HepG2 (cell line): ENCODE measurements at regions not wholly inside any gene's neighbourhood (a gene's known extent, or its start where the extent isn't known, plus 50 kb on each side); places are given as distances from the start of the nearest gene placed in this dataset.

Experiments
- ATAC-seq: fragments of 200-7000 bp; cut with Tn5 transposase; 3 replicates; pipeline ENCODE4 v1.9.1; 2020; ENCODE audit warnings: mild to moderate bottlenecking, moderate library complexity
- BruUV-seq: library from RNA; stranded (reverse); fragments of 400-500 nt; replicated peaks from 2 replicates; lab custom pipeline; 2021; lab: Mats Ljungman, UMichigan
- CTCF ChIA-PET: fragments of 300-600 bp; formaldehyde crosslinking; extraction: SDS; loops from one replicate; lab custom pipeline; 2021; ENCODE audit warnings: low total read pairs, inconsistent platforms, low intra/inter-chr PET ratio; lab: Yijun Ruan, JAX
- POLR2A ChIA-PET: fragments of 350-600 bp; sonication (Branson Sonifier 250); formaldehyde crosslinking; loops from one replicate; lab custom pipeline; 2020; ENCODE audit warnings: antibody characterized with exemption, inconsistent platforms; lab: Yijun Ruan, JAX
- DNase-seq: peaks from one replicate; pipeline ENCODE4 v3.0.0-alpha.2; 2015; ENCODE audit warnings: low spot score
- FAIRE-seq: peaks from 3 replicates; lab custom pipeline; 2011; peaks lifted over from hg19 to GRCh38; lab: Jason Lieb, UNC
- H2AFZ ChIP-seq: one replicate; pipeline ENCODE4 v1.6.1; 2011; ENCODE audit warnings: low read length, inconsistent platforms
- H3K27ac ChIP-seq: fragments of 300-600 bp; 3 replicates; pipeline ENCODE4 v1.8.0; 2011; ENCODE audit warnings: mixed run types, mild to moderate bottlenecking, mixed read lengths, low read length, inconsistent platforms; ENCODE audit not compliant: insufficient read depth; ENCODE audit errors: extremely low read length
- H3K27me3 ChIP-seq, 2 experiments: fragments of 200-600 bp in 1 of 2; 2 replicates in 1 of 2; 3 replicates in 1 of 2; pipeline versions ENCODE4 v1.6.0 to v1.8.0; 2011; ENCODE audit warnings: low read length in 2 of 2, mild to moderate bottlenecking in 2 of 2, moderate library complexity in 2 of 2, inconsistent platforms in 1 of 2; ENCODE audit not compliant: insufficient read depth in 2 of 2, control insufficient read depth in 1 of 2
- H3K36me3 ChIP-seq, 2 experiments: fragments of 200-600 bp in 1 of 2; replicated peaks in 1 of 2; 2 replicates in 1 of 2; 3 replicates in 1 of 2; pipeline versions ENCODE4 v1.5.1 to v1.8.0; 2011; ENCODE audit warnings: low read length in 2 of 2, inconsistent platforms in 1 of 2; ENCODE audit not compliant: insufficient read depth in 2 of 2, control insufficient read depth in 1 of 2
- H3K4me1 ChIP-seq: 2 replicates; pipeline ENCODE4 v1.5.1; 2012; ENCODE audit warnings: low read length, inconsistent platforms; ENCODE audit not compliant: insufficient read depth
- H3K4me2 ChIP-seq: 2 replicates; pipeline ENCODE4 v1.6.0; 2011; ENCODE audit warnings: low read depth, low read length, inconsistent platforms
- H3K4me3 ChIP-seq, 3 experiments: fragments of 200-600 bp in 1 of 3; sonication (generic), shearing (Covaris generic) in 1 of 3; replicated peaks in 1 of 3; 2 replicates each; pipeline ENCODE4 v1.5.1; 2011 to 2016; ENCODE audit warnings: low read length in 3 of 3, inconsistent platforms in 2 of 3, low read depth in 2 of 3, mild to moderate bottlenecking in 2 of 3, control low read depth in 1 of 3, mixed read lengths in 1 of 3; ENCODE audit not compliant: insufficient read depth in 1 of 3
- H3K79me2 ChIP-seq: one replicate; pipeline ENCODE4 v1.6.1; 2011; ENCODE audit warnings: low read length, inconsistent platforms; ENCODE audit not compliant: insufficient read depth
- H3K9ac ChIP-seq: 2 replicates; pipeline ENCODE4 v1.6.0; 2011; ENCODE audit warnings: mild to moderate bottlenecking, low read depth, low read length, inconsistent platforms; ENCODE audit not compliant: insufficient read depth
- H3K9me3 ChIP-seq: 2 replicates; pipeline ENCODE4 v1.5.1; 2012; ENCODE audit warnings: mild to moderate bottlenecking, low read length
- H4K20me1 ChIP-seq: 2 replicates; pipeline ENCODE4 v1.6.0; 2011; ENCODE audit warnings: inconsistent platforms, mild to moderate bottlenecking, low read length, moderate library complexity; ENCODE audit not compliant: insufficient read depth
- DR1 ChIP-seq: sonication (generic); formaldehyde crosslinking; IDR thresholded peaks from 2 replicates; pipeline ENCODE4 v1.8.0; 2021; ENCODE audit warnings: mild to moderate bottlenecking, missing genetic modification reagents, inconsistent platforms
- FOSL2 ChIP-seq: sonication (generic); formaldehyde crosslinking; IDR thresholded peaks from 2 replicates; pipeline ENCODE4 v1.4.0; 2020; ENCODE audit warnings: missing genetic modification reagents
- GABPB1 ChIP-seq: IDR thresholded peaks from 2 replicates; pipeline ENCODE4 v1.6.1; 2016; ENCODE audit warnings: mild to moderate bottlenecking, missing genetic modification reagents, moderate library complexity, missing compliant biosample characterization
- ZNF331 ChIP-seq: sonication (generic); formaldehyde crosslinking; IDR thresholded peaks from 2 replicates; pipeline ENCODE4 v1.4.0; 2020; ENCODE audit warnings: missing genetic modification reagents
- ZNF382 ChIP-seq: sonication (generic); formaldehyde crosslinking; IDR thresholded peaks from 2 replicates; pipeline ENCODE4 v1.5.0; 2020; ENCODE audit warnings: missing genetic modification reagents, mild to moderate bottlenecking, borderline replicate concordance
- ZNF543 ChIP-seq: sonication (generic); formaldehyde crosslinking; IDR thresholded peaks from 2 replicates; pipeline ENCODE4 v1.4.0; 2020; ENCODE audit warnings: mild to moderate bottlenecking, missing genetic modification reagents
- ZNF557 ChIP-seq: sonication (generic); formaldehyde crosslinking; IDR thresholded peaks from 2 replicates; pipeline ENCODE4 v1.4.0; 2020; ENCODE audit warnings: missing genetic modification reagents
- WGBS: methylation state at CpG from one replicate; pipeline ENCODE4 v1.1.6; 2017; ENCODE audit warnings: low lambda C conversion rate; 5-methylcytosine and 5-hydroxymethylcytosine counted together
- in situ Hi-C: cut with HindIII; loops from 2 replicates; pipeline ENCODE4 v1.10.0; 2017; ENCODE audit warnings: low pct_unique_long_range_greater_than_20kb; ENCODE audit not compliant: extremely low pct_ligation_motif_present
- intact Hi-C: fragments of 100-400 bp; cut with micrococcal nuclease; formaldehyde crosslinking; loops from one replicate; pipeline ENCODE4 v1.10.0; 2022; ENCODE audit not compliant: unreplicated experiment
- TF ChIP-seq, protein P1 (sequence below), 2 experiments: sonication (generic) in 1 of 2; formaldehyde crosslinking in 1 of 2; IDR thresholded peaks; 2 replicates each; pipeline versions ENCODE4 v1.5.1 to v1.6.1; 2011 to 2020; ENCODE audit warnings: borderline replicate concordance in 1 of 2, low read depth in 1 of 2, low read length in 1 of 2, mild to moderate bottlenecking in 1 of 2, missing genetic modification reagents in 1 of 2, moderate library complexity in 1 of 2
- TF ChIP-seq, protein P2 (sequence below): sonication (generic); formaldehyde crosslinking; IDR thresholded peaks from 2 replicates; pipeline ENCODE4 v1.5.0; 2020; ENCODE audit warnings: missing genetic modification reagents
- TF ChIP-seq, protein P3 (sequence below): sonication (generic); formaldehyde crosslinking; IDR thresholded peaks from 2 replicates; pipeline ENCODE4 v1.4.0; 2020; ENCODE audit warnings: missing genetic modification reagents
- TF ChIP-seq, protein P4 (sequence below): sonication (generic); formaldehyde crosslinking; IDR thresholded peaks from 2 replicates; pipeline ENCODE4 v1.5.0; 2020; ENCODE audit warnings: mild to moderate bottlenecking, missing genetic modification reagents
- TF ChIP-seq, protein P5 (sequence below): sonication (generic); formaldehyde crosslinking; IDR thresholded peaks from 2 replicates; pipeline ENCODE4 v1.5.1; 2020; ENCODE audit warnings: mild to moderate bottlenecking, missing genetic modification reagents, moderate library complexity

DNA sequence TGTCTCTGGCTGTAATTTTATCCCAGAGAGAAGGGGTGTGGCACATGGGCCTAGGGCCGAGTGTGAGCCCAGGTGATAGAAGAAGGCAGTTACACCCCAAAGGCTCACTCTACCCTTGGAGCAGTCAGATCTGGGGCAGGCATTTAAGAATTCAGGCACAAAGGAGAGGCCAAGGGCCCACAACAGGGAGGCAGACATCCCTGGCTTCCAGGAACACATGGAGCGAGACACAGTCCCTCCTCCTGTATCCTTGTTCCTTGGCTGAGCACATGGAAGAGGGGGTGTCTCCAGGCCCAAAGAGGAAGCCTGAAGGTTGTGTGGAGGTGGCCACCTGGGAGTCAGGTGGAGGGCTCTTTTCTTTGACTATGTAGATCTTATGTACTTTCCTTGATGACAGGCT lies 286.2 kb downstream of the RPS24 start (continued):
- TF ChIP-seq ZNF382 (CRISPR knock-in tag) (no peak), FOSL2 (CRISPR knock-in tag) (no peak), DR1 (no peak), ZNF557 (CRISPR knock-in tag) (no peak)
- TF ChIP-seq, protein P1, sequence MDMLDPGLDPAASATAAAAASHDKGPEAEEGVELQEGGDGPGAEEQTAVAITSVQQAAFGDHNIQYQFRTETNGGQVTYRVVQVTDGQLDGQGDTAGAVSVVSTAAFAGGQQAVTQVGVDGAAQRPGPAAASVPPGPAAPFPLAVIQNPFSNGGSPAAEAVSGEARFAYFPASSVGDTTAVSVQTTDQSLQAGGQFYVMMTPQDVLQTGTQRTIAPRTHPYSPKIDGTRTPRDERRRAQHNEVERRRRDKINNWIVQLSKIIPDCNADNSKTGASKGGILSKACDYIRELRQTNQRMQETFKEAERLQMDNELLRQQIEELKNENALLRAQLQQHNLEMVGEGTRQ (IDR thresholded peaks at IDR 0.05; ENCODE audit: low read depth, low read length) = no peak
- TF ChIP-seq, protein P1 (CRISPR knock-in tag; IDR thresholded peaks at IDR 0.05; ENCODE audit: borderline replicate concordance) = no peak
- TF ChIP-seq, protein P2, sequence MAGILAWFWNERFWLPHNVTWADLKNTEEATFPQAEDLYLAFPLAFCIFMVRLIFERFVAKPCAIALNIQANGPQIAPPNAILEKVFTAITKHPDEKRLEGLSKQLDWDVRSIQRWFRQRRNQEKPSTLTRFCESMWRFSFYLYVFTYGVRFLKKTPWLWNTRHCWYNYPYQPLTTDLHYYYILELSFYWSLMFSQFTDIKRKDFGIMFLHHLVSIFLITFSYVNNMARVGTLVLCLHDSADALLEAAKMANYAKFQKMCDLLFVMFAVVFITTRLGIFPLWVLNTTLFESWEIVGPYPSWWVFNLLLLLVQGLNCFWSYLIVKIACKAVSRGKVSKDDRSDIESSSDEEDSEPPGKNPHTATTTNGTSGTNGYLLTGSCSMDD (CRISPR knock-in tag) = no peak
- TF ChIP-seq, protein P3, sequence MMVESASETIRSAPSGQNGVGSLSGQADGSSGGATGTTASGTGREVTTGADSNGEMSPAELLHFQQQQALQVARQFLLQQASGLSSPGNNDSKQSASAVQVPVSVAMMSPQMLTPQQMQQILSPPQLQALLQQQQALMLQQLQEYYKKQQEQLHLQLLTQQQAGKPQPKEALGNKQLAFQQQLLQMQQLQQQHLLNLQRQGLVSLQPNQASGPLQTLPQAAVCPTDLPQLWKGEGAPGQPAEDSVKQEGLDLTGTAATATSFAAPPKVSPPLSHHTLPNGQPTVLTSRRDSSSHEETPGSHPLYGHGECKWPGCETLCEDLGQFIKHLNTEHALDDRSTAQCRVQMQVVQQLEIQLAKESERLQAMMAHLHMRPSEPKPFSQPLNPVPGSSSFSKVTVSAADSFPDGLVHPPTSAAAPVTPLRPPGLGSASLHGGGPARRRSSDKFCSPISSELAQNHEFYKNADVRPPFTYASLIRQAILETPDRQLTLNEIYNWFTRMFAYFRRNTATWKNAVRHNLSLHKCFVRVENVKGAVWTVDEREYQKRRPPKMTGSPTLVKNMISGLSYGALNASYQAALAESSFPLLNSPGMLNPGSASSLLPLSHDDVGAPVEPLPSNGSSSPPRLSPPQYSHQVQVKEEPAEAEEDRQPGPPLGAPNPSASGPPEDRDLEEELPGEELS (CRISPR knock-in tag) = no peak

DNA sequence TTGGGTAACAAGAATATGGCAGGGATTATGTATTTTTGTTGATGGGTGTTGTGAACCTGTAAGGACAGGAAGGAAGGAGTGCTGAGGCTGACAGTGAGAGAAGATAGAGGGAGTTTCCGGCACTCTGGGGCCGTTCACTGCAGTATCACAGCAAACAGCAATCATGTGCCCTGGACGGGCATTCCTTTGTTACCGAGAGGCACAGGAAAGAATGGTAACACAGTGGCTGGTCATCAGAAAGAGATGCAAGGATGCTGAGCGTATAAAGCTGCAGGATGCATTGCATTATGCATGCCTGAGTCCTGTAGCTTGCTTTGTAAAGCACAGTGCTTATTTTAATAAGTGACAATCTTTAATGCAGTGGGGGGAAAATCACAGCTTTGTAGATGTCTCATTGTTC lies 286.8 kb downstream of the RPS24 start:
- H3K4me2 ChIP-seq = no peak overlapping the region
- intact Hi-C loops (no loop called here), in situ Hi-C loops (no loop called here)
- no peaks in the 10 kb centered on the region for H3K79me2 ChIP-seq
- H2AFZ ChIP-seq = no peak overlapping the region
- no peak for ATAC-seq
- H3K27ac ChIP-seq = no peak overlapping the region
- no peaks in the 10 kb centered on the region for H4K20me1 ChIP-seq
- H3K36me3 ChIP-seq = no peaks in the 10 kb centered on the region
- CTCF ChIA-PET = no interaction called here
- 22% methylated on average over 5 of the region's 5 CpGs for WGBS
- BruUV-seq = no TSS peak
- DNase-seq = no peak
- H3K9ac ChIP-seq = no peak overlapping the region
- H3K4me1 ChIP-seq = peaks cover 12% of the 10 kb centered on the region
- H3K9me3 ChIP-seq = no peaks in the 10 kb centered on the region
- peaks cover 0 to 11% of the 10 kb centered on the region in 2 experiments; a peak in 2 of 5 replicates for H3K27me3 ChIP-seq
- POLR2A ChIA-PET = no interaction called here
- no peak for FAIRE-seq
- H3K4me3 ChIP-seq = no peak overlapping the region
- no peak for TF ChIP-seq ZNF543
- TF ChIP-seq GABPB1 = no peak
- TF ChIP-seq, protein P4, sequence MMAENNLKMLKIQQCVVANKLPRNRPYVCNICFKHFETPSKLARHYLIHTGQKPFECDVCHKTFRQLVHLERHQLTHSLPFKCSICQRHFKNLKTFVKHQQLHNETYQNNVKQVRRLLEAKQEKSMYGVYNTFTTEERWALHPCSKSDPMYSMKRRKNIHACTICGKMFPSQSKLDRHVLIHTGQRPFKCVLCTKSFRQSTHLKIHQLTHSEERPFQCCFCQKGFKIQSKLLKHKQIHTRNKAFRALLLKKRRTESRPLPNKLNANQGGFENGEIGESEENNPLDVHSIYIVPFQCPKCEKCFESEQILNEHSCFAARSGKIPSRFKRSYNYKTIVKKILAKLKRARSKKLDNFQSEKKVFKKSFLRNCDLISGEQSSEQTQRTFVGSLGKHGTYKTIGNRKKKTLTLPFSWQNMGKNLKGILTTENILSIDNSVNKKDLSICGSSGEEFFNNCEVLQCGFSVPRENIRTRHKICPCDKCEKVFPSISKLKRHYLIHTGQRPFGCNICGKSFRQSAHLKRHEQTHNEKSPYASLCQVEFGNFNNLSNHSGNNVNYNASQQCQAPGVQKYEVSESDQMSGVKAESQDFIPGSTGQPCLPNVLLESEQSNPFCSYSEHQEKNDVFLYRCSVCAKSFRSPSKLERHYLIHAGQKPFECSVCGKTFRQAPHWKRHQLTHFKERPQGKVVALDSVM = no peak
- no peak for TF ChIP-seq ZNF331 (CRISPR knock-in tag)
- TF ChIP-seq, protein P5, sequence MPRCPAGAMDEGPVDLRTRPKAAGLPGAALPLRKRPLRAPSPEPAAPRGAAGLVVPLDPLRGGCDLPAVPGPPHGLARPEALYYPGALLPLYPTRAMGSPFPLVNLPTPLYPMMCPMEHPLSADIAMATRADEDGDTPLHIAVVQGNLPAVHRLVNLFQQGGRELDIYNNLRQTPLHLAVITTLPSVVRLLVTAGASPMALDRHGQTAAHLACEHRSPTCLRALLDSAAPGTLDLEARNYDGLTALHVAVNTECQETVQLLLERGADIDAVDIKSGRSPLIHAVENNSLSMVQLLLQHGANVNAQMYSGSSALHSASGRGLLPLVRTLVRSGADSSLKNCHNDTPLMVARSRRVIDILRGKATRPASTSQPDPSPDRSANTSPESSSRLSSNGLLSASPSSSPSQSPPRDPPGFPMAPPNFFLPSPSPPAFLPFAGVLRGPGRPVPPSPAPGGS = no peak
